A549 (cell line): ENCODE measurements at regions not wholly inside any gene's neighbourhood (a gene's known extent, or its start where the extent isn't known, plus 50 kb on each side); places are given as distances from the start of the nearest gene placed in this dataset.
A peak's percentile ranks its signal among the peaks of the same experiment; 100 is the strongest.

Experiments
- ATAC-seq, 2 experiments: fragments of 200-7000 bp in 1 of 2; fragments of >200 bp in 1 of 2; cut with Nextera tagmentation in 1 of 2; cut with Tn5 transposase in 1 of 2; 3 replicates each; pipeline versions ENCODE4 v1.8.0 to v1.9.1; 2018 to 2020; ENCODE audit warnings: mild to moderate bottlenecking in 1 of 2, moderate library complexity in 1 of 2
- CTCF ChIA-PET: fragments of 300-600 bp; sonication (Branson Sonifier 250); formaldehyde crosslinking; extraction: SDS; loops from one replicate; lab custom pipeline; 2021; ENCODE audit warnings: antibody characterized with exemption, inconsistent platforms; lab: Yijun Ruan, JAX
- POLR2A ChIA-PET: fragments of 350-600 bp; formaldehyde crosslinking; extraction: SDS; loops from one replicate; lab custom pipeline; 2021; ENCODE audit warnings: antibody characterized with exemption, inconsistent platforms; lab: Yijun Ruan, JAX
- DNase-seq, 2 experiments: peaks; one replicate each; pipeline versions ENCODE4 v3.0.0 to v3.0.0-alpha.2; 2011 to 2016; ENCODE audit warnings: low read depth in 1 of 2, low spot score in 1 of 2
- FAIRE-seq: peaks from 2 replicates; lab custom pipeline; 2011; peaks lifted over from hg19 to GRCh38; lab: Jason Lieb, UNC
- H3K27ac ChIP-seq, 2 experiments: fragments of >200 bp; sonication (Bioruptor Twin); formaldehyde crosslinking; 3 replicates each; pipeline ENCODE4 v1.5.1; 2016 to 2017
- H3K4me1 ChIP-seq: fragments of >200 bp; sonication (Bioruptor Twin); formaldehyde crosslinking; 3 replicates; pipeline ENCODE4 v1.6.1; 2016
- H3K4me2 ChIP-seq: fragments of >200 bp; sonication (Bioruptor Twin); formaldehyde crosslinking; 3 replicates; pipeline ENCODE4 v1.6.1; 2016
- H3K4me3 ChIP-seq: fragments of >200 bp; sonication (Bioruptor Twin); formaldehyde crosslinking; 3 replicates; pipeline ENCODE4 v1.5.1; 2016
- H3K9me3 ChIP-seq: fragments of >200 bp; sonication (Bioruptor Twin); formaldehyde crosslinking; 3 replicates; pipeline ENCODE4 v1.6.1; 2016
- ATOH8 ChIP-seq: fragments of 250-450 bp; sonication (Bioruptor Pico); IDR thresholded peaks from 2 replicates; pipeline ENCODE4 v1.5.0; 2020; ENCODE audit warnings: low read depth, mild to moderate bottlenecking, moderate library complexity
- CBX2 ChIP-seq: fragments of 200-600 bp; sonication (generic); IDR thresholded peaks from 2 replicates; pipeline ENCODE4 v1.6.1; 2016; ENCODE audit warnings: low read depth, mild to moderate bottlenecking, borderline replicate concordance
- CBX8 ChIP-seq: fragments of 200-600 bp; sonication (generic); IDR thresholded peaks from 2 replicates; pipeline ENCODE4 v1.6.1; 2016
- CEBPB ChIP-seq, 2 experiments: fragments of >200 bp in 1 of 2; sonication (Bioruptor Twin) in 1 of 2; formaldehyde crosslinking in 1 of 2; IDR thresholded peaks; 2 replicates each; pipeline ENCODE4 v1.6.1; 2012 to 2016
- CHD2 ChIP-seq: fragments of 150-350 bp; IDR thresholded peaks from 2 replicates; pipeline ENCODE4 v1.6.1; 2014; ENCODE audit warnings: low read length; ENCODE audit not compliant: partially characterized antibody
- CTCF ChIP-seq: fragments of >200 bp; sonication (Bioruptor Twin); formaldehyde crosslinking; IDR thresholded peaks from 3 replicates; pipeline ENCODE4 v1.5.1; 2016
- EP300 ChIP-seq, 2 experiments: fragments of >200 bp; sonication (Bioruptor Twin); formaldehyde crosslinking; IDR thresholded peaks; 2 replicates in 1 of 2; 3 replicates in 1 of 2; pipeline ENCODE4 v1.6.1; 2016 to 2017
- FOSB ChIP-seq: fragments of 250-450 bp; sonication (Bioruptor Pico); IDR thresholded peaks from 2 replicates; pipeline ENCODE4 v1.5.0; 2020; ENCODE audit warnings: mild to moderate bottlenecking, moderate library complexity
- FOXS1 ChIP-seq: fragments of 250-450 bp; sonication (Bioruptor Pico); IDR thresholded peaks from 2 replicates; pipeline ENCODE4 v1.5.0; 2020; ENCODE audit warnings: mild to moderate bottlenecking, moderate library complexity
- HDAC2 ChIP-seq: fragments of 200-600 bp; sonication (generic); IDR thresholded peaks from 2 replicates; pipeline ENCODE4 v1.6.1; 2016
- HOXA7 ChIP-seq: fragments of 250-450 bp; sonication (Bioruptor Pico); IDR thresholded peaks from 2 replicates; pipeline ENCODE4 v1.5.0; 2020; ENCODE audit warnings: mild to moderate bottlenecking, moderate library complexity
- JUN ChIP-seq, 2 experiments: fragments of >200 bp; sonication (Bioruptor Twin); formaldehyde crosslinking; IDR thresholded peaks; 2 replicates in 1 of 2; 3 replicates in 1 of 2; pipeline ENCODE4 v1.6.1; 2016 to 2017
- KDM1A ChIP-seq: fragments of 200-600 bp; sonication (generic); IDR thresholded peaks from 2 replicates; pipeline ENCODE4 v1.6.1; 2016; ENCODE audit warnings: low read depth, mild to moderate bottlenecking
- MYC ChIP-seq: IDR thresholded peaks from 2 replicates; pipeline ENCODE4 v1.6.1; 2012; ENCODE audit warnings: mild to moderate bottlenecking, inconsistent platforms, low read length, improper control_type of control experiment, borderline replicate concordance
- NPAS2 ChIP-seq: fragments of 250-450 bp; sonication (Bioruptor Pico); IDR thresholded peaks from 2 replicates; pipeline ENCODE4 v1.8.0; 2022; ENCODE audit warnings: mild to moderate bottlenecking, moderate library complexity, borderline replicate concordance
- NR3C1 ChIP-seq: fragments of >200 bp; sonication (Bioruptor Twin); formaldehyde crosslinking; IDR thresholded peaks from 3 replicates; pipeline ENCODE4 v1.6.1; 2017
- PHF8 ChIP-seq: fragments of 200-600 bp; sonication (generic); IDR thresholded peaks from 2 replicates; pipeline ENCODE4 v1.6.1; 2016; ENCODE audit warnings: low read depth, mild to moderate bottlenecking, antibody characterized with exemption, moderate library complexity, borderline replicate concordance
- RAD21 ChIP-seq, 2 experiments: fragments of >200 bp in 1 of 2; sonication (Bioruptor Twin) in 1 of 2; formaldehyde crosslinking in 1 of 2; IDR thresholded peaks in 1 of 2; conservative IDR thresholded peaks in 1 of 2; 2 replicates in 1 of 2; 3 replicates in 1 of 2; pipeline ENCODE4 v1.6.1; 2012 to 2018; ENCODE audit warnings: inconsistent platforms in 1 of 2
- RARB ChIP-seq: fragments of 250-450 bp; sonication (Bioruptor Pico); IDR thresholded peaks from 2 replicates; pipeline ENCODE4 v1.8.0; 2021; ENCODE audit warnings: mild to moderate bottlenecking, moderate library complexity
- REST ChIP-seq: fragments of 200-600 bp; sonication (generic); IDR thresholded peaks from 2 replicates; pipeline ENCODE4 v1.6.1; 2016; ENCODE audit warnings: antibody characterized with exemption, mild to moderate bottlenecking, moderate library complexity
- SMC3 ChIP-seq: fragments of >200 bp; sonication (Bioruptor Twin); formaldehyde crosslinking; IDR thresholded peaks from 3 replicates; pipeline ENCODE4 v1.6.1; 2018; ENCODE audit warnings: inconsistent platforms
- TFCP2L1 ChIP-seq: fragments of 250-450 bp; sonication (Bioruptor Pico); IDR thresholded peaks from 2 replicates; pipeline ENCODE4 v1.5.0; 2021; ENCODE audit warnings: mild to moderate bottlenecking
- ZC3H11A ChIP-seq: fragments of 450-650 bp; IDR thresholded peaks from 2 replicates; pipeline ENCODE4 v1.6.1; 2014; ENCODE audit warnings: antibody characterized with exemption, mild to moderate bottlenecking
- WGBS: methylation state at CpG from one replicate; pipeline ENCODE4 v1.1.6; 2017; ENCODE audit errors: missing lambda C conversion rate; 5-methylcytosine and 5-hydroxymethylcytosine counted together

- DNase-seq (peak in 1 of 2 experiments; percentile 28), ATAC-seq (peak; percentile 76 to 80; a peak in 5 of 6 replicates), FAIRE-seq (no peak)
- Histone ChIP-seq H3K4me3 (no peak overlapping the region), H3K27ac (no peak overlapping the region), H3K4me1 (no peaks in the 10 kb centered on the region), H3K4me2 (peak overlapping the region; percentile 45; the same call in 2 of the 3 replicates), H3K9me3 (no peaks in the 10 kb centered on the region)
- WGBS = 50% methylated on average over 6 of the region's 6 CpGs
- TF ChIP-seq HOXA7 (CRISPR knock-in tag) (no peak), CHD2 (no peak), CTCF (peak; percentile 21; the same call in 2 of the 3 replicates), CEBPB (IDR thresholded peaks at IDR 0.05) (no peak), RAD21 (conservative IDR thresholded peaks at IDR 0.05 in 1 of 2, IDR thresholded peaks at IDR 0.05 in 1 of 2) (peak in 1 of 2 experiments; percentile 8; a peak in 1 of 5 replicates), NPAS2 (CRISPR knock-in tag) (no peak), RARB (CRISPR knock-in tag) (no peak)
- ChIA-PET POLR2A (no interaction called here), CTCF (interaction anchor here (0.7 kb wide), 1 partner anchor 123 kb away, joined by 3 read pairs; no protein-coding TSS in a partner anchor)
Observed at GRCh38 chr4:98786866-98787265, 128.5 kb upstream of the TSPAN5 start.

- no peak for FAIRE-seq
- 99% methylated on average over 4 of the region's 4 CpGs for WGBS
Observed at GRCh38 chr4:98784947-98785706, 126.7 kb upstream of the TSPAN5 start.

More at GRCh38 chr4:98784947-98785706, 126.7 kb upstream of the TSPAN5 start:
- H3K4me1 ChIP-seq = no peaks in the 10 kb centered on the region
- ChIA-PET CTCF (interaction anchor here (1.0 kb wide), 1 partner anchor 155 kb away, joined by 3 read pairs; no protein-coding TSS in a partner anchor), POLR2A (no interaction called here)
- H3K4me3 ChIP-seq = no peak overlapping the region
- ATAC-seq = no peak
- H3K27ac ChIP-seq = no peak overlapping the region
- no peak overlapping the region for H3K4me2 ChIP-seq
- no peaks in the 10 kb centered on the region for H3K9me3 ChIP-seq
- no peak for DNase-seq
- TF ChIP-seq RAD21 (conservative IDR thresholded peaks at IDR 0.05 in 1 of 2, IDR thresholded peaks at IDR 0.05 in 1 of 2) = no peak
- TF ChIP-seq NPAS2 (CRISPR knock-in tag) = no peak
- no peak for TF ChIP-seq FOSB (CRISPR knock-in tag)
- TF ChIP-seq CBX8 = no peak
- no peak for TF ChIP-seq HDAC2
- TF ChIP-seq PHF8 = no peak
- TF ChIP-seq NR3C1 = no peak
- TF ChIP-seq ZC3H11A = no peak
- no peak for TF ChIP-seq FOXS1 (CRISPR knock-in tag)
- no peak for TF ChIP-seq CBX2
- no peak for TF ChIP-seq TFCP2L1 (CRISPR knock-in tag)
- no peak for TF ChIP-seq ATOH8 (CRISPR knock-in tag)
- no peak for TF ChIP-seq REST
- no peak for TF ChIP-seq JUN (IDR thresholded peaks at IDR 0.05)
- TF ChIP-seq SMC3 = no peak
- TF ChIP-seq CHD2 = no peak
- TF ChIP-seq EP300 (IDR thresholded peaks at IDR 0.05) = no peak
- no peak for TF ChIP-seq MYC
- no peak for TF ChIP-seq KDM1A
- TF ChIP-seq, all 56 proteins: peak for 0
